Immature natural killer cell (primary cell): ENCODE measurements at regions not wholly inside any gene's neighbourhood (a gene's known extent, or its start where the extent isn't known, plus 50 kb on each side); places are given as distances from the start of the nearest gene placed in this dataset.
A peak's percentile ranks its signal among the peaks of the same experiment; 100 is the strongest.
"Not testable (repeated sequence)": the region's sequence is repeated elsewhere in the genome, so short reads cannot be mapped to it uniquely, and the experiment has no call there.

Source experiments
- DNase-seq, 3 donors: peaks; one replicate each; pipeline ENCODE4 v3.0.0; 2022; ENCODE audit warnings: mixed read lengths in 1 of 3
- H3K27ac Mint-ChIP-seq, 6 donors: one replicate each; pipeline ENCODE4 v1.8.0; 2020; ENCODE audit warnings: mixed read lengths in 6 of 6, mild to moderate bottlenecking in 5 of 6, inconsistent platforms in 4 of 6, moderate library complexity in 3 of 6
- H3K27me3 Mint-ChIP-seq, 3 donors: one replicate each; pipeline ENCODE4 v1.8.0; 2020 to 2021; ENCODE audit warnings: low read depth in 3 of 3, mild to moderate bottlenecking in 3 of 3, mixed read lengths in 3 of 3, moderate library complexity in 3 of 3, inconsistent platforms in 1 of 3
- H3K36me3 Mint-ChIP-seq, 3 donors: one replicate each; pipeline ENCODE4 v1.8.0; 2020; ENCODE audit warnings: mixed read lengths in 3 of 3, inconsistent platforms in 2 of 3, mild to moderate bottlenecking in 2 of 3
- H3K4me1 Mint-ChIP-seq, 2 donors: one replicate each; pipeline ENCODE4 v1.8.0; 2020; ENCODE audit warnings: inconsistent platforms in 2 of 2, mild to moderate bottlenecking in 2 of 2, mixed read lengths in 2 of 2, moderate library complexity in 1 of 2
- H3K4me3 Mint-ChIP-seq, 5 donors: one replicate each; pipeline ENCODE4 v1.8.0; 2020; ENCODE audit warnings: mild to moderate bottlenecking in 5 of 5, mixed read lengths in 5 of 5, inconsistent platforms in 3 of 5, moderate library complexity in 3 of 5
- H3K9me3 Mint-ChIP-seq, 6 donors: one replicate each; pipeline ENCODE4 v1.8.0; 2020; ENCODE audit warnings: mild to moderate bottlenecking in 6 of 6, mixed read lengths in 6 of 6, inconsistent platforms in 4 of 6, moderate library complexity in 3 of 6

DNA sequence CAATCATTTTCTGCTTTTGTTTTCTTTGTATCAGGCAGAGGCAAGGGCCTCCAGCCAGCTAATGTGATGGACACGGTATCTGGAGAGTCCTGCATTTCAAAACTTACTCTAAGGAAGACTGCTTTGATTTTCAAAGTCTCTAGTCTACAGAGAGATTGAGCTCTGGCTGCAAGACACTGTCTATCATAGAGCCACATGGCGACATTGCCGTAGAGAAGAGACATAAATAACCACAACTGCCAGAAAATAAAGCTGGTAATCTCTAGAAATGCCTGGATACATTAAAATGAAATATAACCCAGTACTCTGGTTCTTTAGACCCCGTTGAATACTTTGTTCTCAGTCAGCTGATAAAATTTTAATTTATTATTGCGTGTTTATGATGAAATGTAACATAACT lies 90.8 kb downstream of the OTUD1 start:
- H3K4me3 Mint-ChIP-seq, result no peak overlapping the region
- no peaks in the 10 kb centered on the region for H3K9me3 Mint-ChIP-seq
- H3K27ac Mint-ChIP-seq, result no peak overlapping the region
- peaks cover 2 to 3% (median 3%) of the 10 kb centered on the region in 3 donors for H3K27me3 Mint-ChIP-seq
- no peak for DNase-seq
- H3K36me3 Mint-ChIP-seq, result no peaks in the 10 kb centered on the region
- H3K4me1 Mint-ChIP-seq, result no peaks in the 10 kb centered on the region

DNA sequence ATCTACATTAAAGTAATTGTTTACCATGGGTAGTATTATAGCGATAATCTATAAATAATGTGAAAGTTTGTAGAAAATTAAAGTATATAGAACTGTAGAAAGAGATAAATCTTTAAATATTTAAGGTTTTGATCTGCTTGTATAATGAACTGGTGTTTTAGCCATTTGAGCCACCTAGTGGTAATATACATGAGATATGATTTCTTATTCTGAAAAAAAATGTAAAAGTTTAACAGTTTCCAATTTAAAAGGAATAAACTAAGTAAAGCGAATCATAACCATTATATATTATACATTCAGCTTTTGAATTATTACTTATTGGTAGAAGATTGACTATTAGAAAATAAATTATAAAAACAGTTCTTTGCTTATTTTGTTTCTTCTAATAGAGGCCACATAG lies 91.2 kb downstream of the OTUD1 start:
- no peaks in the 10 kb centered on the region for H3K9me3 Mint-ChIP-seq
- no peaks in the 10 kb centered on the region for H3K4me1 Mint-ChIP-seq
- no peak overlapping the region for H3K27ac Mint-ChIP-seq
- H3K4me3 Mint-ChIP-seq, result no peak overlapping the region
- no peak for DNase-seq
- H3K27me3 Mint-ChIP-seq, result peaks cover 0 to 3% (median 0%) of the 10 kb centered on the region in 3 donors
- H3K36me3 Mint-ChIP-seq, result no peaks in the 10 kb centered on the region

DNA sequence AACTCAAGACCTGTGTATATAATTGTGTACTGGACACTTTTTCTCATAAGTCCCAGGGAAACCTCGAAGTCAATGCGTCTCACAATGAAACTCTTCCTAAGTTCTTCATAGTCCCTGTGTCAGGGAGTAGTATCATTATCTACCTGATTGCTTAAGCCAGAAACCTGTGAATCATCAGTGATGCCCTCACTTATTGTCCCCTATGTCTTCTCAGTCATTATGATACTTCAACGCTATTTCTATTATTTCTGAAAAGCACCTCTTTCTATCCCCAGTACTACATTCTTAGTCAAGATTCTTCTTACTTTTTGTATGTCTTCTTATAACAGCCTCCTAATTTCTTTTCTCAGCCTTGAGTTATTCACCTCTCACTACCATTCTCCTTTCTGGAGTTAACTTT lies 94.3 kb downstream of the OTUD1 start:
- Mint-ChIP-seq H3K9me3 (peaks cover 0 to 2% (median 0%) of the 10 kb centered on the region in 6 donors), H3K27ac (no peak overlapping the region), H3K27me3 (peaks cover 0 to 3% (median 3%) of the 10 kb centered on the region in 3 donors)

DNA sequence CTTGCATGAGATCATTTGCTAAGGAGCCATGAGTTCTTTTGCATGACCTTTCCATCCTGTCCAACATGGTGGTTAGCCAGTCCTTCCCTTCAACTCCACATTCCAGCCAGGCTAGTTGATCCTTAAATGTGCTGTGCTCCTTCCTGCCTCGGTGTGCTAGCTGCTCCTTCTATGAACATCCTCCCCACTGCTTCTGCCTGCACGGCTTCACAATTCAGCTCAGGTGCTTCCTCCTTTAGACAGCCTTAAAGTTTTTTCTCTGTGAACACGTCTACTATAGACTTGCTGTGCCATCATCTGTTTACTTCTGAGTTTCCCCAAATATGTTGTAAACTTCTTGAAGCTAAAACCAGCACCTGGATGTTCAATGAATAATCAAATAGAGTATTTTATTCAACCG lies 95.5 kb downstream of the OTUD1 start:
- Mint-ChIP-seq H3K9me3 (peaks cover 0 to 3% (median 0%) of the 10 kb centered on the region in 6 donors), H3K4me3 (no peak overlapping the region), H3K27ac (no peak overlapping the region), H3K36me3 (no peaks in the 10 kb centered on the region), H3K27me3 (peaks cover 0 to 6% (median 3%) of the 10 kb centered on the region in 3 donors), H3K4me1 (no peaks in the 10 kb centered on the region)
- DNase-seq, result no peak

More for the DNA sequence above, 94.3 kb downstream of the OTUD1 start:
- DNase-seq, result no peak
- H3K36me3 Mint-ChIP-seq, result no peaks in the 10 kb centered on the region
- no peak overlapping the region for H3K4me3 Mint-ChIP-seq
- H3K4me1 Mint-ChIP-seq, result no peaks in the 10 kb centered on the region

DNA sequence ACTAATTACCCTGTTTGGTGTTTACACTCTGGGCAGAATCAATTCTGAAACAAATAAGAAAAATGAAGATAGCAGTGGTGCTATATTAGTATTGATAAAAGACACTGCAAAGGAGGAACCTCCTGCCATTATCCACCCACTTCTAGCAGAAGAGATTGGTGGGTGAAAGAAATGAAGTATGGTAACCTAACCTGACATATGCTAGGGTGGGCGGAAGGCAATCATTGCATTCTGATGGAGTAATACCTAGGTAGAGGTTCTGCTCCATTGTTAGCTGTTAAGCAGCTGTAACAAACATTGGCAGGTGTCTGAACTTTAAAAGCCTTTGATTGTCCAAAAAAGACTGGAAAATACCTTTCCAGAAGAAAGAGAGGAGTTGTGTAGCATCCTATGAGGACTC lies 95.9 kb downstream of the OTUD1 start:
- Mint-ChIP-seq H3K27ac (no peak overlapping the region), H3K9me3 (peaks cover 0 to 6% (median 0%) of the 10 kb centered on the region in 6 donors), H3K4me3 (no peak overlapping the region), H3K4me1 (no peaks in the 10 kb centered on the region), H3K27me3 (peaks cover 0 to 6% (median 3%) of the 10 kb centered on the region in 3 donors), H3K36me3 (no peaks in the 10 kb centered on the region)
- no peak for DNase-seq

DNA sequence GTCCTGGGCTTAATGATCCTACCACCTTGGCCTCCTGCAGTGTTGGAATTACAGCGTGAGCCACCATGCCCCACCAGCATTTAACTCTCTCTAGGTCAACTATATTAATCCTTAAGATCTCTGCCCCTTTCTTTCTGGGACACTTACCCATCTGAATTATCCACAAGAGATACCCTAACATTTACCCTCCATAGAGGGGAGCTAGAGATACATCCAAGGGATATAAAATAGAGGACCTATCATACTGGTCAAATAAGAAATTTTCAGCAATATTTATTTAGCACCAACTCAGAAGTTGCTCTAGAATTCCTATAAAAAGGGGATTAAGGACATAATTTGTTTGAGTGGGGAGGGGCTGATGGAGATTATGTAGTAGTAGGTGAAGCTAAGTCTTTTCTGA lies 96.5 kb downstream of the OTUD1 start:
- Mint-ChIP-seq H3K36me3 (no peaks in the 10 kb centered on the region), H3K27ac (no peak overlapping the region)

DNA sequence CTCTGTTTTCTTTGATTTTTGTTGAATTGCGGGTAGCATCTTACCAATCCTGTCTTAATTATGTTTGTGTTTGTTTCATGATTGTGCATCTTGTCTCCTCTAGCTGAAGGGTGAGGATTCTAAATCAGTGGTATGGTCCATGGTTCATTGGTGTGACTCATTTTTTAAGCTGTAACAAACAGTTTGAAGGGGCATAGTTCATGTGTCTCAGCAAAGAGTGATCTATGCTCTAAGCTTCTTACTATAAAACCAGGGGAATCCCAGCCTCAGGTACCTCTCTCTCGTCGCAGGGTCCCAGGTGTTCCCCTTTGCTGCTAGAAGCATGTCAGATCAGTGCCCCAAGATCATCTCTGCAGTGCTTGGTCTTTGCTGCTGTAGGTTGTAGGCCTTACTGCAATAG lies 100.1 kb downstream of the OTUD1 start:
- H3K27me3 Mint-ChIP-seq, result peaks cover 0 to 3% (median 3%) of the 10 kb centered on the region in 3 donors
- H3K4me3 Mint-ChIP-seq, result no peak overlapping the region
- no peak for DNase-seq
- H3K4me1 Mint-ChIP-seq, result peaks cover 9 to 18% of the 10 kb centered on the region in 2 donors
- H3K27ac Mint-ChIP-seq, result no peak overlapping the region
- H3K9me3 Mint-ChIP-seq, result peaks cover 0 to 6% (median 0%) of the 10 kb centered on the region in 6 donors
- no peaks in the 10 kb centered on the region for H3K36me3 Mint-ChIP-seq

More for the DNA sequence above, 96.5 kb downstream of the OTUD1 start:
- peaks cover 0 to 6% (median 3%) of the 10 kb centered on the region in 3 donors for H3K27me3 Mint-ChIP-seq
- peaks cover 0 to 6% (median 0%) of the 10 kb centered on the region in 6 donors for H3K9me3 Mint-ChIP-seq
- no peak for DNase-seq
- H3K4me1 Mint-ChIP-seq, result peaks cover 5 to 6% of the 10 kb centered on the region in 2 donors
- H3K4me3 Mint-ChIP-seq, result no peak overlapping the region

DNA sequence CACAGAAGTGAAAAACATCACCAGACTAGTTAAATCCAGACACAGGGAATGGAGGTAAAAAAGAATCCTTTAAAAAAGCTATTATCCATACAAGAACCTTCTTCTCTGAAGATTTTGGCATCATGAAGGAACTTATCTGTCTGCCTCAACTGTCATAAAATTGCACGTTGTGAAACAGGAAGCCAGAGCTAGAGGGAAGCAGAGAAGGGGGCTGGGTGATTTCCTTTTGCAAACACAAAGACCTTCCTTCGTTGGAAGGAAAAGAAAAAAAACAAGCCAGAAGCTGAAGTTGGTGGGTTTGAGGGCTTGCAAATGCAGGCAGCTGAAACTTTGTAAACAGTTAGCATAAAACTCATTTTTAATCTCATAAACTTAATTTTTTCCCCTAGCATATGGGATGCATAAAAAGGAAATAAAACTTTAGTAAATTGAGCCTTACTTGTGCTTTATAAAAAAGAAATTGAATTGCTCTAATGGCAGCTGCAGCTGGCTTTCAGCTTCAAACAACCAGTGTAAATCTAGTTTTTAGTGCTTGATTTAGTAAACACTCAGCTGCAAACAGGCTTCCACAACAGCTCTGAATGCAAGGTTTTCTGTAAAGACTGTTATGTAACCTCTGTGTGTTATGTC lies 101.6 kb downstream of the OTUD1 start:
- no peak for DNase-seq
- peaks cover 9 to 18% of the 10 kb centered on the region in 2 donors for H3K4me1 Mint-ChIP-seq
- H3K4me3 Mint-ChIP-seq, result no peak overlapping the region
- H3K9me3 Mint-ChIP-seq, result peaks cover 0 to 6% (median 0%) of the 10 kb centered on the region in 6 donors
- H3K27ac Mint-ChIP-seq, result peak overlapping the region in 3 of 6 donors; percentile 17 to 37 (median 36)
- H3K36me3 Mint-ChIP-seq, result no peaks in the 10 kb centered on the region
- H3K27me3 Mint-ChIP-seq, result peaks cover 0 to 3% (median 3%) of the 10 kb centered on the region in 3 donors

DNA sequence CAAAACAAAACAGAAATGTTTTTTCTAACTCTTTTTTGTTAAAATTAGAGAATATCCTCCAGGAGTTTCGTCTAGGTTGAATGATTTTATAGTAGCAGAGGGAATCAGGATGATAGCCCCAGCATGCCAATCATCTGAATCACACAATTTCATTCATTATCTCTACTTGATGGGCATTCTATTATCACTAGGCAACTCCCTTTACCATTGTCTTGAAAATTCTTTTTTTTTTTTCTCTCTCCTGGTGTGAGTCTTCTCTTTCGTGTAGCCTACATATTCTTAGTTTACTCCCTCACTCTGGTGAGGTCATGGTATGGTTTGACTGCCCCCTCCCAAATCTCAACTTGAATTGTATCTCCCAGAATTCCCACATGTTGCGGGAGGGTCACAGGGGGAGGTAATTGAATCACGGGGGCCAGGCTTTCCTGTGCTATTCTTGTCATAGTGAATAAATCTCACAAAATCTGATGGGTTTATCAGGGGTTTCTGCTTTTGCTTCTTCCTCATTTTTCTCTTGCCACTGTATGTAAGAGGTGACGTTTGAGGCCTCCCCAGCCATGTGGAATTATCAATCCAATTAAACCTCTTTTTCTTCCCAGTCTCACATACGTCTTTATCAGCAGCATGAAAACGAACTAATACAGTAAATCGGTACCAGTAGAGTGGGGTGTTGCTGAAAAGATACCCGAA lies 105.0 kb downstream of the OTUD1 start:
- H3K9me3 Mint-ChIP-seq, result peaks cover 0 to 10% (median 0%) of the 10 kb centered on the region in 6 donors
- peaks cover 0 to 3% (median 2%) of the 10 kb centered on the region in 3 donors for H3K27me3 Mint-ChIP-seq
- no peak overlapping the region for H3K27ac Mint-ChIP-seq
- peaks cover 9 to 18% of the 10 kb centered on the region in 2 donors for H3K4me1 Mint-ChIP-seq
- H3K4me3 Mint-ChIP-seq, result no peak overlapping the region
- no peaks in the 10 kb centered on the region for H3K36me3 Mint-ChIP-seq
- DNase-seq, result no peak

DNA sequence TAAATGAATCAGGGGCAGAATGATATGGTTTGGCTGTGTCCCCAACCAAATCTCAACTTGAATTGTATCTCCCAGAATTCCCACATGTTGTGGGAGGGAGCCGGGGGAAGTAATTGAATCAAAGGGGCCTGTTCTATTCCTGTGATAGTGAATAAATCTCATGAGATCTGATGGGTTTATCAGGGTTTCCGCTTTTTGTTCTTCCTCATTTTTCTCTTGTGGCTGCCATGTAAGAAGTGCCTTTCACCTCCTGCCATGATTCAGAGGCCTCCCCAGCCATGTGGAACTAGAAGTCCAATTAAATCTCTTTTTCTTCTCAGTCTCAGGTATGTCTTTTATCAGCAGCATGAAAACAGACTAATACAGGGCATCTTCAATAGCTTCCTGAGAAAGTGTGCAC lies 107.0 kb downstream of the OTUD1 start:
- H3K27ac Mint-ChIP-seq, DNase-seq, H3K4me3 Mint-ChIP-seq, H3K9me3 Mint-ChIP-seq, H3K36me3 Mint-ChIP-seq, H3K4me1 Mint-ChIP-seq, H3K27me3 Mint-ChIP-seq: not testable (repeated sequence)

DNA sequence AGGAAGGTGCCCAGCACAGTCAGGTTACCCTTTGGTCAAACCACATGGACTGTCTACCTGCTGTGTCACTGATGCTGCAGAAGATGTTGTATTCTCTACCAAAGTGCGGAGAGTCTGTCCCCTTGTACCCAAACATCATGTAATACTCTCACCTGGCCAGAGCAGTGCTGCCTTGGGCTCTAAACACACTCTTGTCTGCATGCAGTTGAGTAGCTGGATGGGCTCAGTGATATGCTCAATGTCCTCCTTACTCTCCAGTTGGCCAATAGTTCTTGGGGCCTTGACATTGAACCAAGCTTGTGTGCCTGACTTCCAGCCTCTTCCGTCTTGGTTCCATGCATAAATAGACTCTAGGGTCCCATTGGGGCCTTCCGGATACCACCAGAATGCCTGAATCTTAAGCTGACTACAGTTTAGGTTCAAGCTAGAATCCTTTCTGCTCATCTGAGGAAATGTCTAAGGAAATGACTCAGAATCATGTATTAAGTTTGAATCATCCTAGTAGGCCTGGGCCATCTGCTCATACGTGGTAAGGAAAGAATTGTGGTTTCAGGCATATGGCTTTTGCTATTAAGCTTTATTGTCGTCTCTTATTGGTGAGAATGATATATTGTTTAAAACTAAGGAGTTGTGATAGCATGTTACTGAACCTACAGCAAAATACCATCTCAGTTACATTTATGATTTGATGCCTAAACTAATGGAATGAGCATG lies 118.0 kb downstream of the OTUD1 start:
- Mint-ChIP-seq H3K27ac (no peak overlapping the region), H3K27me3 (peaks cover 2 to 4% (median 2%) of the 10 kb centered on the region in 3 donors), H3K4me3 (no peak overlapping the region), H3K36me3 (no peaks in the 10 kb centered on the region), H3K9me3 (peaks cover 0 to 4% (median 0%) of the 10 kb centered on the region in 6 donors), H3K4me1 (no peaks in the 10 kb centered on the region)
- no peak for DNase-seq

DNA sequence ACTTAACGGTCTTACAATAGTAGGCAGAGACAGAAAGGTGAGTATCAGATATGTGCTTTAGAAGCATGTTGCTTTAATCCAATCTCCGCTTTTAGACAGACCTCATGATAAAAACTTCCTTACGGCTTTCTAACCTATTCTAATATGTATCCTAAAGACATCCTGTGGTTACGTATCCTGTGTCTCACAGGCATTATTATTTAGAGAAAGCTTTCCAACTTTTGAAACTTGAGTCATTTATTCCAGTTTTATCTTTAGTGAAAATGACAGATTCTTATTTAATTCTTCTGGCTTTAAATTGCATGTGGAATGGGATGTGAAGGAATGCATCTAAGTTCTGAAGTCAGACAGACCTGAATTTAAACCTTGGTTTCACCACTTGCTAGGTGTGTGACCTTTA lies 118.9 kb downstream of the OTUD1 start:
- no peaks in the 10 kb centered on the region for H3K4me1 Mint-ChIP-seq

DNA sequence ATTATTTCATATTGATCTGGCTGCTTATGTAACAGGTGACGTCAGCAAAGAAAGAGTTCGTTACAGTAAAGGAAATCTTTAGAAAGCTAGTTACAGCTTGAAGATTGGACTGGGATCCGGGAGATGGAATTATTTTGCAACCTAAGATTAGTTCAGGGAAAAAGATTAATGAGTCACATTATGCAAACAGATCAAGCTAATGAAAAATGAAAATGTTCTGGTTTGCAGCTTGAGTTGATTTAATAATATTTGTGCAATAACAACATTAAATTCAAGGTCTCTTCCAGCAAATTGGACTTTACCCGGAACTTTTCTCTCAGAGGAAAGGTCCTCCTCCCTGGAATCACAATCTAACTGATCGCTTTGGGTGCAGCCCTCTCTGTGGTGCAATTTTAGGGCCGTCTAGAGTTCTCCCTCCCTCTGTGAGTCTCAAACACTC lies 119.5 kb downstream of the OTUD1 start:
- H3K9me3 Mint-ChIP-seq, result peaks cover 0 to 11% (median 7%) of the 10 kb centered on the region in 6 donors
- no peak for DNase-seq
- no peak overlapping the region for H3K27ac Mint-ChIP-seq
- no peak overlapping the region for H3K4me3 Mint-ChIP-seq
- H3K27me3 Mint-ChIP-seq, result peaks cover 2% of the 10 kb centered on the region in 3 donors
- H3K36me3 Mint-ChIP-seq, result no peaks in the 10 kb centered on the region
- H3K4me1 Mint-ChIP-seq, result no peaks in the 10 kb centered on the region

More for the DNA sequence above, 118.9 kb downstream of the OTUD1 start:
- Mint-ChIP-seq H3K4me3 (no peak overlapping the region), H3K27me3 (peaks cover 2% of the 10 kb centered on the region in 3 donors), H3K36me3 (no peaks in the 10 kb centered on the region), H3K9me3 (peaks cover 0 to 8% (median 7%) of the 10 kb centered on the region in 6 donors), H3K27ac (no peak overlapping the region)
- DNase-seq, result no peak

DNA sequence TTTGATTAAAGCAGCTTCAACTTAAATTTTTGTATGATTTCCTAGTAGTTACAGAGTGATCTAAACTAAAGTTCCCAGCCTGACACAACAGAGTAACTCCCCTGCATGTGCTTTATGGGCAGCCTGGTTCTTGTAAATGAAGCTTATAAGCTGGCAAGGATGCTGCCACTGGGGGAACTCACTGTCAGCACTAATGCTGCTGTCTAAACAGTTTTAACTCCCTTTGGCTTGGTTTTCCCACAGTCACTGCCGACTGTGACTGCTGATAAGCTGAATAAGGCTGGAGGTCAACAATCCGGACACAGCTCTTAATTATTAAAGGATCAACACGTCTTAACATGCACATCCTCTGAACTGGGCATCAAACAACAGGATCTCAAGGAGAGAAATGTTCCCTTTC lies 130.1 kb downstream of the OTUD1 start:
- DNase-seq, result no peak
- H3K27me3 Mint-ChIP-seq, result peaks cover 0 to 3% (median 0%) of the 10 kb centered on the region in 3 donors
- H3K4me1 Mint-ChIP-seq, result no peaks in the 10 kb centered on the region
- H3K27ac Mint-ChIP-seq, result no peak overlapping the region
- H3K4me3 Mint-ChIP-seq, result no peak overlapping the region
- peaks cover 0 to 7% (median under 1%) of the 10 kb centered on the region in 3 donors for H3K36me3 Mint-ChIP-seq
- H3K9me3 Mint-ChIP-seq, result peaks cover 8 to 50% (median 19%) of the 10 kb centered on the region in 6 donors
